WTC11 (cell line): ENCODE measurements at regions not wholly inside any gene's neighbourhood (a gene's known extent, or its start where the extent isn't known, plus 50 kb on each side); places are given as distances from the start of the nearest gene placed in this dataset.

Experiments
- ATAC-seq: fragments of 200-7000 bp; cut with Tn5 transposase; 2 replicates; pipeline ENCODE4 v1.10.0; 2021; ENCODE audit warnings: mild to moderate bottlenecking, moderate library complexity
- CTCF ChIA-PET: fragments of 300-600 bp; sonication (Branson Sonifier 250); formaldehyde crosslinking; loops from one replicate; lab custom pipeline; 2021; ENCODE audit warnings: antibody characterized with exemption; lab: Charles Lee
- POLR2A ChIA-PET: fragments of 350-600 bp; sonication (Branson Sonifier 250); formaldehyde crosslinking; loops from one replicate; lab custom pipeline; 2021; ENCODE audit warnings: antibody characterized with exemption; lab: Charles Lee
- DNase-seq: peaks from one replicate; pipeline ENCODE4 v3.0.0; 2021; ENCODE audit warnings: low spot score
- H3K27ac Mint-ChIP-seq: 2 replicates; pipeline ENCODE4 v1.8.0; 2021; ENCODE audit warnings: mixed read lengths
- H3K27me3 Mint-ChIP-seq: 2 replicates; pipeline ENCODE4 v1.8.0; 2021; ENCODE audit warnings: low read depth, mild to moderate bottlenecking, moderate library complexity, mixed read lengths
- H3K36me3 Mint-ChIP-seq: 2 replicates; pipeline ENCODE4 v1.8.0; 2021; ENCODE audit warnings: mixed read lengths
- H3K4me1 Mint-ChIP-seq: 2 replicates; pipeline ENCODE4 v1.8.0; 2022; ENCODE audit warnings: mixed read lengths
- H3K4me3 Mint-ChIP-seq: 2 replicates; pipeline ENCODE4 v1.8.0; 2021; ENCODE audit warnings: mild to moderate bottlenecking, moderate library complexity, mixed read lengths
- H3K9me3 Mint-ChIP-seq: 2 replicates; pipeline ENCODE4 v1.8.0; 2021; ENCODE audit warnings: mixed read lengths
- ATF3 ChIP-seq: sonication (generic); formaldehyde crosslinking; conservative IDR thresholded peaks from 2 replicates; pipeline ENCODE4 v1.8.1; 2022; ENCODE audit warnings: mild to moderate bottlenecking, missing genetic modification reagents
- ATF6 ChIP-seq: sonication (generic); formaldehyde crosslinking; IDR thresholded peaks from 2 replicates; pipeline ENCODE4 v1.8.1; 2023; ENCODE audit warnings: mild to moderate bottlenecking, missing genetic modification reagents
- CDX4 ChIP-seq: fragments of 250-450 bp; sonication (Bioruptor Pico); IDR thresholded peaks from 2 replicates; pipeline ENCODE4 v1.9.0; 2021; ENCODE audit warnings: moderate library complexity, mild to moderate bottlenecking, inconsistent platforms, borderline replicate concordance
- ETV6 ChIP-seq: sonication (generic); formaldehyde crosslinking; IDR thresholded peaks from 2 replicates; pipeline ENCODE4 v1.8.1; 2022; ENCODE audit warnings: mild to moderate bottlenecking, missing genetic modification reagents
- GABPB1 ChIP-seq: sonication (generic); formaldehyde crosslinking; IDR thresholded peaks from 2 replicates; pipeline ENCODE4 v1.8.1; 2023; ENCODE audit warnings: mild to moderate bottlenecking, missing genetic modification reagents
- IRF1 ChIP-seq: sonication (generic); formaldehyde crosslinking; IDR thresholded peaks from 2 replicates; pipeline ENCODE4 v1.8.0; 2023; ENCODE audit warnings: missing genetic modification reagents
- JUN ChIP-seq: sonication (generic); formaldehyde crosslinking; IDR thresholded peaks from 2 replicates; pipeline ENCODE4 v1.8.0; 2023; ENCODE audit warnings: mild to moderate bottlenecking, missing genetic modification reagents
- MYBL2 ChIP-seq: sonication (generic); formaldehyde crosslinking; IDR thresholded peaks from 2 replicates; pipeline ENCODE4 v1.8.1; 2023; ENCODE audit warnings: mild to moderate bottlenecking, moderate library complexity, missing genetic modification reagents
- NFYB ChIP-seq: sonication (generic); formaldehyde crosslinking; conservative IDR thresholded peaks from 2 replicates; pipeline ENCODE4 v1.8.0; 2022; ENCODE audit warnings: low read depth, missing genetic modification reagents
- NR1H2 ChIP-seq: sonication (generic); formaldehyde crosslinking; IDR thresholded peaks from 2 replicates; pipeline ENCODE4 v1.9.0; 2021; ENCODE audit warnings: mild to moderate bottlenecking, moderate library complexity, missing genetic modification reagents
- OVOL2 ChIP-seq: fragments of 250-450 bp; sonication (Bioruptor Pico); IDR thresholded peaks from 2 replicates; pipeline ENCODE4 v1.9.0; 2021; ENCODE audit warnings: mild to moderate bottlenecking, borderline replicate concordance
- RELA ChIP-seq: sonication (generic); formaldehyde crosslinking; IDR thresholded peaks from 2 replicates; pipeline ENCODE4 v1.8.1; 2022; ENCODE audit warnings: missing genetic modification reagents, mild to moderate bottlenecking, borderline replicate concordance
- RORB ChIP-seq: fragments of 250-450 bp; sonication (Bioruptor Pico); IDR thresholded peaks from 2 replicates; pipeline ENCODE4 v1.9.0; 2021; ENCODE audit warnings: mild to moderate bottlenecking
- SP1 ChIP-seq: sonication (generic); formaldehyde crosslinking; conservative IDR thresholded peaks from 2 replicates; pipeline ENCODE4 v1.8.1; 2022; ENCODE audit warnings: missing genetic modification reagents
- TCF7 ChIP-seq: sonication (generic); formaldehyde crosslinking; IDR thresholded peaks from 2 replicates; pipeline ENCODE4 v1.8.0; 2022; ENCODE audit warnings: mild to moderate bottlenecking, low read depth, missing genetic modification reagents, moderate library complexity
- USF2 ChIP-seq: sonication (generic); formaldehyde crosslinking; IDR thresholded peaks from 2 replicates; pipeline ENCODE4 v1.8.1; 2023; ENCODE audit warnings: mild to moderate bottlenecking, missing genetic modification reagents, moderate library complexity
- ZMAT4 ChIP-seq: fragments of 250-450 bp; sonication (Bioruptor Pico); IDR thresholded peaks from 2 replicates; pipeline ENCODE4 v1.9.0; 2021; ENCODE audit warnings: mild to moderate bottlenecking
- ZNF121 ChIP-seq: sonication (generic); formaldehyde crosslinking; IDR thresholded peaks from 2 replicates; pipeline ENCODE4 v1.8.0; 2023; ENCODE audit warnings: missing genetic modification reagents
- ZNF263 ChIP-seq: sonication (generic); formaldehyde crosslinking; IDR thresholded peaks from 2 replicates; pipeline ENCODE4 v1.8.1; 2022; ENCODE audit warnings: low read depth, mild to moderate bottlenecking, moderate library complexity, missing genetic modification reagents
- ZNF281 ChIP-seq: sonication (generic); formaldehyde crosslinking; IDR thresholded peaks from 2 replicates; pipeline ENCODE4 v1.8.0; 2023; ENCODE audit warnings: mild to moderate bottlenecking, missing genetic modification reagents

- H3K27ac Mint-ChIP-seq, result no peak overlapping the region
- no peaks in the 10 kb centered on the region for H3K27me3 Mint-ChIP-seq
- ATAC-seq, result no peak
- TF ChIP-seq IRF1 (CRISPR knock-in tag), result no peak
- TF ChIP-seq ATF6, result no peak
- TF ChIP-seq CDX4 (CRISPR knock-in tag), result no peak
- no peak for TF ChIP-seq NFYB (CRISPR knock-in tag)
- no peak for TF ChIP-seq TCF7 (CRISPR knock-in tag)
- TF ChIP-seq MYBL2, result no peak
- TF ChIP-seq NR1H2 (CRISPR knock-in tag), result no peak
- no peak for TF ChIP-seq OVOL2
- ChIA-PET POLR2A (no interaction called here), CTCF (no interaction called here)
- H3K4me3 Mint-ChIP-seq, result no peak overlapping the region
- H3K36me3 Mint-ChIP-seq, result no peaks in the 10 kb centered on the region
- no peak for DNase-seq
- no peaks in the 10 kb centered on the region for H3K9me3 Mint-ChIP-seq
- peaks cover under 1% of the 10 kb centered on the region for H3K4me1 Mint-ChIP-seq
These were observed 906.6 kb downstream of the TUSC7 start for GRCh38 chr3:117616227-117616626.

- Mint-ChIP-seq H3K9me3 (no peaks in the 10 kb centered on the region), H3K27me3 (no peaks in the 10 kb centered on the region), H3K36me3 (no peaks in the 10 kb centered on the region), H3K4me3 (no peak overlapping the region), H3K27ac (no peak overlapping the region), H3K4me1 (peaks cover 9% of the 10 kb centered on the region)
- TF ChIP-seq ZNF263 (CRISPR knock-in tag) (no peak), RORB (CRISPR knock-in tag) (no peak), SP1 (CRISPR knock-in tag) (no peak), ATF3 (CRISPR knock-in tag) (no peak), ZNF281 (CRISPR knock-in tag) (no peak), IRF1 (CRISPR knock-in tag) (no peak), OVOL2 (no peak), ZNF121 (CRISPR knock-in tag) (no peak), RELA (CRISPR knock-in tag) (no peak), GABPB1 (CRISPR knock-in tag) (no peak), USF2 (CRISPR knock-in tag) (no peak), ZMAT4 (CRISPR knock-in tag) (no peak), ETV6 (CRISPR knock-in tag) (no peak), JUN (CRISPR knock-in tag) (no peak)
- ChIA-PET CTCF (no interaction called here), POLR2A (no interaction called here)
- DNase-seq (no peak), ATAC-seq (no peak)
These were observed 908.3 kb downstream of the TUSC7 start for GRCh38 chr3:117617906-117618305.
